ENCODE measurements at regions not wholly inside any gene's neighbourhood (a gene's known extent, or its start where the extent isn't known, plus 50 kb on each side); places are given as distances from the start of the nearest gene placed in this dataset.

GRCh38 chr21:28084951-28085350 is 907.7 kb downstream of the LTN1 start:
- TF ChIP-seq ZNF331 (CRISPR knock-in tag; IDR thresholded peaks at IDR 0.05; ENCODE audit: low read depth) (no peak), ZNF114 (CRISPR knock-in tag; IDR thresholded peaks at IDR 0.05) (no peak), CTCF (conservative IDR thresholded peaks at IDR 0.05; ENCODE audit: low read depth in 2 of 2) (no peak), ZNF462 (CRISPR knock-in tag; IDR thresholded peaks at IDR 0.05) (no peak), CREB1 (CRISPR knock-in tag; IDR thresholded peaks at IDR 0.05; ENCODE audit: low read depth) (no peak), POLR2AphosphoS5 (IDR thresholded peaks at IDR 0.05; ENCODE audit: low read depth) (no peak), EZH2 (IDR thresholded peaks at IDR 0.05; ENCODE audit: low read depth, unreplicated experiment) (no peak), ETS1 (IDR thresholded peaks at IDR 0.05) (no peak), EZH2phosphoT487 (IDR thresholded peaks at IDR 0.05; ENCODE audit: unreplicated experiment) (no peak), STAT1 (IDR thresholded peaks at IDR 0.05; ENCODE audit: unreplicated experiment) (no peak), JUNB (IDR thresholded peaks at IDR 0.05; ENCODE audit: unreplicated experiment) (no peak), NANOG (IDR thresholded peaks at IDR 0.05; ENCODE audit: borderline replicate concordance) (no peak), REST (IDR thresholded peaks at IDR 0.05; ENCODE audit: unreplicated experiment) (no peak)
- Histone ChIP-seq H3K4me1 (ENCODE audit: insufficient read depth) (no peaks in the 10 kb centered on the region), H3K27me3 (ENCODE audit: insufficient read depth) (no peaks in the 10 kb centered on the region), H3K79me2 (replicated peaks; ENCODE audit: insufficient read depth) (no peaks in the 10 kb centered on the region), H3K9me2 (ENCODE audit: insufficient read depth) (peaks cover 14% of the 10 kb centered on the region), H3K27ac (ENCODE audit: low read depth) (no peak overlapping the region), H2AFZ (no peak overlapping the region), H3K4me3 (no peak overlapping the region), H3K36me3 (ENCODE audit: insufficient read depth) (no peaks in the 10 kb centered on the region), H3K4me2 (no peak overlapping the region), H3F3A (replicated peaks; ENCODE audit: low read depth) (no peaks in the 10 kb centered on the region), H4K20me1 (replicated peaks; ENCODE audit: insufficient read depth) (no peaks in the 10 kb centered on the region)
- peaks cover 24% of the 10 kb centered on the region; the same call in 2 of the 3 replicates for H3K36me3 Mint-ChIP-seq (ENCODE audit: low read depth)
- no peak overlapping the region for H3K4me3 Mint-ChIP-seq
- H3K27ac Mint-ChIP-seq = no peak overlapping the region
- H3K4me1 Mint-ChIP-seq = peaks cover 11% of the 10 kb centered on the region
- no peak for DNase-seq (ENCODE audit: low spot score)
- H3K9me3 Mint-ChIP-seq = peaks cover 24% of the 10 kb centered on the region
- peaks cover 12% of the 10 kb centered on the region for H3K27me3 Mint-ChIP-seq (ENCODE audit: insufficient read depth, low read depth, poor library complexity)
- no peak for ATAC-seq

All from GM23338 (cell line).